ENCODE measurements at regions not wholly inside any gene's neighbourhood (a gene's known extent, or its start where the extent isn't known, plus 50 kb on each side); places are given as distances from the start of the nearest gene placed in this dataset.

- TF ChIP-seq POLR2AphosphoS5 (IDR thresholded peaks at IDR 0.05; ENCODE audit: insufficient read depth, low read depth, low read length) (no peak), POLR2A (IDR thresholded peaks at IDR 0.05; ENCODE audit: low read depth, low read length) (no peak), JUN (IDR thresholded peaks at IDR 0.05; ENCODE audit: borderline replicate concordance, insufficient read depth, insufficient read length, low read depth) (no peak), EZH2 (IDR thresholded peaks at IDR 0.05; ENCODE audit: borderline replicate concordance, low read depth, low read length, severe bottlenecking) (no peak), MAX (IDR thresholded peaks at IDR 0.05; ENCODE audit: insufficient read depth, insufficient read length) (no peak)
- TF ChIP-seq, protein P1, sequence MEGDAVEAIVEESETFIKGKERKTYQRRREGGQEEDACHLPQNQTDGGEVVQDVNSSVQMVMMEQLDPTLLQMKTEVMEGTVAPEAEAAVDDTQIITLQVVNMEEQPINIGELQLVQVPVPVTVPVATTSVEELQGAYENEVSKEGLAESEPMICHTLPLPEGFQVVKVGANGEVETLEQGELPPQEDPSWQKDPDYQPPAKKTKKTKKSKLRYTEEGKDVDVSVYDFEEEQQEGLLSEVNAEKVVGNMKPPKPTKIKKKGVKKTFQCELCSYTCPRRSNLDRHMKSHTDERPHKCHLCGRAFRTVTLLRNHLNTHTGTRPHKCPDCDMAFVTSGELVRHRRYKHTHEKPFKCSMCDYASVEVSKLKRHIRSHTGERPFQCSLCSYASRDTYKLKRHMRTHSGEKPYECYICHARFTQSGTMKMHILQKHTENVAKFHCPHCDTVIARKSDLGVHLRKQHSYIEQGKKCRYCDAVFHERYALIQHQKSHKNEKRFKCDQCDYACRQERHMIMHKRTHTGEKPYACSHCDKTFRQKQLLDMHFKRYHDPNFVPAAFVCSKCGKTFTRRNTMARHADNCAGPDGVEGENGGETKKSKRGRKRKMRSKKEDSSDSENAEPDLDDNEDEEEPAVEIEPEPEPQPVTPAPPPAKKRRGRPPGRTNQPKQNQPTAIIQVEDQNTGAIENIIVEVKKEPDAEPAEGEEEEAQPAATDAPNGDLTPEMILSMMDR (IDR thresholded peaks at IDR 0.05; ENCODE audit: extremely low read depth in 1 of 2, insufficient read depth in 1 of 2, low read depth in 1 of 2, low read length in 2 of 2), result no peak
Measured at GRCh38 chr9:32200896-32201295, 183.5 kb upstream of the ACO1 start.
